AG09309 (cell line): ENCODE measurements at regions not wholly inside any gene's neighbourhood (a gene's known extent, or its start where the extent isn't known, plus 50 kb on each side); places are given as distances from the start of the nearest gene placed in this dataset.

Source experiments
- DNase-seq: peaks from one replicate; pipeline ENCODE4 v3.0.0-alpha.2; 2010; ENCODE audit warnings: low read depth
- H3K4me3 ChIP-seq: 2 replicates; pipeline ENCODE4 v1.5.1; 2011; ENCODE audit warnings: mild to moderate bottlenecking, low read depth, low read length, moderate library complexity; ENCODE audit not compliant: control insufficient read depth
- CTCF ChIP-seq: IDR thresholded peaks from 2 replicates; pipeline ENCODE4 v1.5.1; 2011; ENCODE audit warnings: mild to moderate bottlenecking, low read depth, low read length, inconsistent platforms; ENCODE audit not compliant: insufficient read depth, control insufficient read depth; ENCODE audit errors: missing control alignments

- no peak overlapping the region for H3K4me3 ChIP-seq
- no peak for DNase-seq
- no peak for TF ChIP-seq CTCF
These were observed 405.7 kb downstream of the RNF144B start for GRCh38 chr6:18792866-18793265.

GRCh38 chr6:18795726-18796125, 408.6 kb downstream of the RNF144B start:
- H3K4me3 ChIP-seq, result no peak overlapping the region
- TF ChIP-seq CTCF, result no peak
- no peak for DNase-seq

- no peak for TF ChIP-seq CTCF
- H3K4me3 ChIP-seq, result no peak overlapping the region
- no peak for DNase-seq
These were observed 433.6 kb downstream of the RNF144B start for GRCh38 chr6:18820725-18821124.

GRCh38 chr6:18823782-18824386, 436.7 kb downstream of the RNF144B start:
- H3K4me3 ChIP-seq, result no peak overlapping the region
- TF ChIP-seq CTCF, result peak; percentile 31
- DNase-seq, result no peak

- no peak for DNase-seq
- TF ChIP-seq CTCF, result no peak
- H3K4me3 ChIP-seq, result no peak overlapping the region
These were observed 442.2 kb downstream of the RNF144B start for GRCh38 chr6:18829272-18829870.

- no peak overlapping the region for H3K4me3 ChIP-seq
- no peak for TF ChIP-seq CTCF
- no peak for DNase-seq
These were observed 448.8 kb downstream of the RNF144B start for GRCh38 chr6:18835976-18836375.
